Superior temporal gyrus (tissue), 1 donor: ENCODE measurements at regions not wholly inside any gene's neighbourhood (a gene's known extent, or its start where the extent isn't known, plus 50 kb on each side); places are given as distances from the start of the nearest gene placed in this dataset.
"Not testable (repeated sequence)": the region's sequence is repeated elsewhere in the genome, so short reads cannot be mapped to it uniquely, and the experiment has no call there.

Experiments used
- DNase-seq: peaks from one replicate; pipeline ENCODE4 v3.0.0-alpha.2; 2016; ENCODE audit errors: extremely low spot score

DNA sequence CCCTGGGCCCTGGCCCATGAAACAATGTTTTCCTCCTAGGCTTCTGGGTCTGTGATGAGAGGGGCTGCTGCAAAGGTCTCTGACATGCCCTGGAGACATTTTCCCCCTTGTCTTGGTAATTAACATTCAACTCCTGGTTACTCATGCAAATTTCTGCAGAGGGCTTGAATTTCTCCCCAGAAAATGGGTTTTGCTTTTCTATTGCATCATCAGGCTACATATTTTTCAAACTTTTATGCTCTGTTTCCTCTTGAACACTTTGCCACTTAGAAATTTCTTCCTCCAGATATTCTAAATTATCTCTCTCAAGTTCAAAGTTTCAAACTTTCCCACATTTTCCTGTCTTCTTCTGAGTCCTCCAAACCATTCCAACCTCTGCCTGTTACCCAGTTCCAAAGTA, 98.2 kb upstream of the TCF21 start:
- DNase-seq: not testable (repeated sequence)

DNA sequence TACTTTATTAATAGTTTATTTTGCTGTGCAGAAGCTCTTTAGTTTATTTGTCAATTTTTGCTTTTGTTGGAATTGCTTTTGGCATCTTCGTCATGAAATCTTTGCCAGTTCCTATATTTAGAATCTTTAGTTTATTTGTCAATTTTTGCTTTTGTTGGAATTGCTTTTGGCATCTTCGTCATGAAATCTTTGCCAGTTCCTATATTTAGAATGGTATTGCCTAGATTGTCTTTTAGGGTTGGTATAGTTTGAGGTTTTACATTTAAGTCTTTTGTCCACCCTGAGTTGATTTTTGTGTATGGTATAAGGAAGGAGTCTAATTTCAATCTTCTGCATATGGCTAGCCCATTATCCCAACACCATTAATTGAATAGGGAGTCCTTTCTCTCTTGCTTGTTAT, 93.9 kb upstream of the TCF21 start:
- DNase-seq: not testable (repeated sequence)

DNA sequence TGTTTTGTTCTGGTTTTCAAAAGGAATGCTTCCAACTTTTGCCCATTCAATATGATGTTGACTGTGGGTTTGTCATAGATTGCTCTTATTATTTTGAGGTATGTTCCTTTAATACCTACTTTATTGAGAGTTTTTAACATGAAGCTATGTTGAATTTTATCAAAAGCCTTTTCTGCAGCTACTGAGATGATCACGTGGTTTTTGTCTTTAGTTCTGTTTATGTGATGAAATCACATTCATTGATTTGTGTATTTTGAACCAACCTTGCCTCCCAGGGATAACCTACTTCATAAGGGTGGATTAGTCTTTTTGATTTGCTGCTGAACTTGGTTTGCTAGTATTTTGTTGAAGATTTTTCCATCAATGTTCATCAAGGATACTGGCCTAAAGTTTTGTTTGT, 92.7 kb upstream of the TCF21 start:
- DNase-seq: no peak

DNA sequence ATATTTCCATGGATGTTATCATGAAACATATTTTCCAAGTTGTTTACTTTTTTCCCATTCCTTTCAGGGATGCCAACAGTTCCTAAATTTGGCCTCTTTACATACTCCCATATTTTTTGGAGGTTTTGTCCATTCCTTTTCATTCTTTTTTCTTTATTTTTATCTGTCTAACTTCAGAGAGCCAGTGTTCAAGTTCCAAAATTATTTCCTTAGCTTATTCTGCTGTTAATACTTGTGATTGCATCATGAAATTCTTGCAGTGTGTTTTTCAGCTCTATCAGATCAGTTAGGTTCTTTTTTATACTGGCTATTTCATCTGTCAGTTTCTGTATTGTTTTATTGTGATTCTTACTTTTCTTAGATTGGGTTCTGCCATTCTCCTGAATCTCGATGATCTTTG, 89.9 kb upstream of the TCF21 start:
- DNase-seq: no peak

DNA sequence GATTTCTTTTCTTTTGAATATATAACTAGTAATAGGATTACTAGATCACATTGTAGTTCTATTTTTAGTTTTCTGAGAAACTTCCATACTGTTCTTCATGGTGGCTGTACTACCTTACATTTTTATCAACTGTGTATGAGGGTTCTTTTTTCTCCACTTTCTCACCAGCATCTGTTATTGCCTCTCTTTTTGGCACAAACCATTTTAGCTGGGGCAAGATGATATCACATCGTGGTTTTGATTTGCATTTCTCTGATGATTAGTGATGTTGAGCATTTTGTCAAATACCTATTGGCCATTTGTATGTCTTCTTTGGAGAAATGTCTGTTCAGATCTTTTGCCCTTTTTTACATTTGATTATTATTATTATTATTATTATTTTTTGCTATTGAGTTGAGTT, 86.1 kb upstream of the TCF21 start:
- no peak for DNase-seq

DNA sequence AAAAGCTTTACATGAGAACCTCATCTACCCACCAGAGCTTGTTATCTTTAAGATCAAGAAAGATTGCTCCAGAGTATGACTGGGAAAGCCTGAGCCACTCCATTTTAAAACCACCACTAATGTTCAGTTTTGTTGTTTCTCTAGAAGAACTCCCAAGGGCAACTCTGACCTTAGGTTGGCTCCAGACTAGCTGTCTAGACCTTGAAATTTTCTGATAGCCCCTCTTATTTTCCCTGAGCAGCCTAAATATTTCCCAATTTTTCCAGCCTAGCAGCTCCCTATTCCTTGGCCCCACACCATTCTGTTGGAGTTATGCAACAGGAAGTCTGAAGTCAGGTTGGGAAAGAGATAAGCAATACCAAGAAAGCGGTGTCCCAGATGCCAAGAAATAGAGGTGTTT, 84.6 kb upstream of the TCF21 start:
- no peak for DNase-seq

DNA sequence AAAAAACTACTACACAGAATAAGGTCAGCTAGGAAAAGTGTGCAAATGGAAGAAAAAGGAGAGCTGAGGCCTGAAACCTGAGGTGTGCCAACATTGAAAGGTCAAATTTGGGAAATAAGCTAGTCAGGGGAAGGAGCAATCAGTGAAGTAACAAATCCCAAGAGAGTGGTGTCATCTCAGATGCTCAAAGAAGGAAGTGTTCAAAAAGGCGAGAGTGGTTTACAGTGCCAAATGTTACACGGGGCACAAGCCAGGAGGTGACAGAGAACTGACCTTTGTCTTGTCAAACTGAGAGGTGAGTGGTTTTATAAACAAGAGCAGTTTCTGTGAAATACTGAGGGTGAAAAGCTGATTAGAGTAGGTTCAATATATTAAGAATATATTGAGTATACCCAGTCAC, 83.0 kb upstream of the TCF21 start:
- DNase-seq: no peak

DNA sequence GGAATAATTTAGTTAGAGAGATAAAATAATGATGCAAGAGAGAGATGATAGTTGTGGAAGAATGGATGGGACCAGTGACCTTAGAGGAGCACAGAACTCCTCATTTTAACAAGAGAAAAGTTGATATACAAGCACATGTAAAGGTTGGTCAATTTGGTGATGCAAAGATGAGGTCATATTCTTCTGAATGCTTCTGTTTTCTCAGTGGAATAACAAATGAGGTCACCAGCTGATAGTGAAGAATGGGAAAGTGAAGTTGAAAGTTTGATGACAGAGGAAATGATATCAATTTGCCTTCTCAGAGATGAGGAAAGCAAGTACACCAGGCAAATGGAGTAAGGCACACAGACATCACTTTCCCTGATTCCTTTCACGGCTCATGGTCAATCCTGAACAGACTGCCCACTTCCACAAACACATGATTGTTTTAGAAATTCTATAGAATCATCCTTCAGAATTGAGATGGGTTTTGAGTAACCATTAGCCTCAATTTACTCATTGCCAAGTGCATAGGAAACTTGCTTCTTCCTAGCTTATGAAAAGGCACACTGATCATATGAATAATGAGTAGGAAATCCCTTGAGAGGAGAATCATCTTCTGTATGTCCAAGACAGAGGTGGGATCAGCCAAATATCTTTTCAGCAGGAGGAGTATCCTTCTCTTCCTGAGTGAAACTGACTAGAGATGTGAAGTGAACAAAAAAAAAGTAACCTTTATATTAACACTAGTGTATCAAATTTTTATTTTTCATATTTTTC, 82.4 kb upstream of the TCF21 start:
- no peak for DNase-seq

DNA sequence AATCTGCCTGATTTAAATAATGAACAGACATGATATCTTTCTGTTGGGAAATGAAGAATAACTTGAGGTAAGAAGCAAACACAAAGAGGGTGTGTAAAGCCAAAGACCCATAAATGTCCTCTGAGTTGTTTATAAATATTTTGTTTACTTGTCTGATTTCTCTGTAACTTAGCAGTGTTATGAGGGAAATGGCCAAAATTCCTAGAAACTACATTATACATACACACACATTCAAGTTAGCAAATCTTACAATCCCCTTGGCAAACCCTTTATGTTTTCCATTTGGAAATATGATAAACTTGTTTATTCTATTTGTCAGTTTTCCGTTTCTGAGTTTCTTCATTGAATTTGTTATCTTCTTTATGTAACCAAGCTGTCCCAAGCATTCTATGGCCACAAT, 81.4 kb upstream of the TCF21 start:
- no peak for DNase-seq

DNA sequence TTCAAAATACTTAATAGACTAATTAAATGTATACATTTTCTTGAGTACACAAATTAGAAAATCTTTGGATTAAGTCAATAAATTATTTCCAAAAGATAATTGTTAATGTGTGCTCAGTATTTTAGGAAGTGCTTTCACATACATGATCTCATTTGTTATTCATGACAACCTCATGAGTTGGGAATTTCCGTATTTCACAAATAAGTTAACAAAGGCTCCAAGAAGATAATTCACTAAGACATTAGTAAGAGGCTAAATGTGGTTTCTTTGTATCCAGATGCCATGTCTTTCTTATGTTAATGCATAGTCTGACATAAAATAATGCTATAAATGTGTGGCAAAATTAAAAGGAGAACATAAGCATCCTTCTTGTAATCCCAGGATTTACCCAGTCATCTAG, 79.5 kb upstream of the TCF21 start:
- DNase-seq: no peak

DNA sequence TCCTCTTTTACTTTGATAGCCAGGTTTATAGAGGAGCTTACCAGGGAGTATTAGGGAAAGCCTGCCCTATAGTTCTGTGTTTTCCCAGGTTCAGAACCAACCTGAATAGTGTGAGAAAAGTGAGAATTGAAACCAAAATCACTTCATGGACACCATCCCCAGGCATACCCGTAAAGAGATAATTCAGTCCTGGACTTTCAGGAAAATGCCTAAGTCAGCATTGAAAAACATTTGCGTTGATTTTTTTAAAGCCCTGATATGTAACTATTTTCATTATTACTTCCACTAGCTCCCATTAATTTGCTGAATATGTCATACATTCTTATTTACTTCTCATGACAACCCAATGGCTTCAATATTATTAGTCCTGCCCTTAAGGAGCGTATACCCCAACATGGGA, 77.4 kb upstream of the TCF21 start:
- no peak for DNase-seq

DNA sequence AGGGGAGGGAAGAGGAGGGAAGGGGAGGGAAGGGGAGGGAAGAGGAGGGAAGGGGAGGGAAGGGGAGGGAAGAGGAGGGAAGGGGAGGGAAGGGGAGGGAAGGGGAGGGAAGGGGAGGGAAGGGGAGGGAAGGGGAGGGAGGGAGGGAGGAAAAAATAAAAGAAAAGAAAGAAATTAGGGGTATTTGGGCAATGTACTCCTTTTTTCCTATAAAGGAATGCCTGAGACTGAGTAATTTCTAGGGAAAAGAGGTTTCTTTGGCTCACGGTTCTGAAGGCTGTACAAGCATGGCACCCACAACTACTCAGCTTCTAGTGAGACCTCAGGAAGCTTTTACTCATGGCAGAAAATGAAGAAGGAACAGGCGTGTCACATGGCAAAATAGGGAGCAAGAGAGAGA, 76.5 kb upstream of the TCF21 start:
- not testable (repeated sequence) for DNase-seq

DNA sequence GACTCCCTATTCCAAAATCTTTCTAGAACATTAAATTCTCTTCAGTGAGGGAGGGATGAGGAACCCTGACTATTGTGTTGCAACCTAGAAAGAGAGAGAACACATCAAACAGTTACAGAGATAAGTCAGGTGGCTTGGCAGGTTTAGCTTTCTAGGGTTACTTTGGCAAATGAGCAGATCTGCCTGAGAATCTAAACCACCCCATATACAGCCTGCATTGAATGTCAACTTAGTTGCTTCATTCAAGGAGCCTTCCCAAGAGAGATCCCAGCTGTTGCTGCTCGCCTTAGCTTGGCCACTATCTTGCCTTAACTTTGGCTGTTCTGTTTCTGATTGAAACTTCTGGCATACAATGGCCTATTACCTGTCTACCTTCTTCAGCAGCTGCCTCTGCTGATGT, 74.7 kb upstream of the TCF21 start:
- DNase-seq: no peak

DNA sequence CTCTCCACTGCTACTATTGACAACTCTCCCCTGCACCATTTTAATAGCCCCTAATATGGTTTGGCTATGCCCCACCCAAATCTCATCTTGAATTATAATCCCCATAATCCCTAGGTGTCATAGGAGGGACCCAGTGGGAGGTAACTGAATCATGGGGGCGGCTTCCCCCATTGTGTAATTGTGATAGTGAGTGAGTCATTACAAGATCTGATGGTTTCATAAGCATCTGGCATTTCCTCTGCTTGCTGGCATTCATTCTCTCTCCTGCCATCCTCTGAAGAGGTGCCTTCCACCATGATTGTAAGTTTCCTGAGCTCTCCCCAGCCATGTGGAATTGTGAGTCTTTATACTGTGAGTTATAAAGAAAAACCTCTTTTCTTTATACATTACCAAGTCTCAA, 74.1 kb upstream of the TCF21 start:
- no peak for DNase-seq

DNA sequence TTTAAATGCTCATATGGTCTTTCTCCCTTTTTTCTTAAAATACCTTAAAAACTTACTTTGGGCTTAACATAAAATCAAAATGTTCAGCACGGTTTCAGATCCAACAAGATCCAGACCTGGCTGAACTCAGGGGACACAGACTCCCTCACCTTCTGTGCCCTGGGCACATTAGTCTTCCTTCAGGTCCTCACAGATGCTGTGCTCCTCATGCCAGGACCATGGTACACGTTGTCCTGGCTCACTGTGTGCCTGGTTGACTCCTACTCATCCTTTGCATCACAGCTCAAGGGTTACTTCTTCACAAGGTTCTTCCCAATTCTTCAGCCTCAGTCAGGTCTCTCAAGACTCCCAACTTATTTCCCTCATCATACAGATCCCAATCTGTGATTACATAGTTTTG, 73.6 kb upstream of the TCF21 start:
- DNase-seq: no peak

DNA sequence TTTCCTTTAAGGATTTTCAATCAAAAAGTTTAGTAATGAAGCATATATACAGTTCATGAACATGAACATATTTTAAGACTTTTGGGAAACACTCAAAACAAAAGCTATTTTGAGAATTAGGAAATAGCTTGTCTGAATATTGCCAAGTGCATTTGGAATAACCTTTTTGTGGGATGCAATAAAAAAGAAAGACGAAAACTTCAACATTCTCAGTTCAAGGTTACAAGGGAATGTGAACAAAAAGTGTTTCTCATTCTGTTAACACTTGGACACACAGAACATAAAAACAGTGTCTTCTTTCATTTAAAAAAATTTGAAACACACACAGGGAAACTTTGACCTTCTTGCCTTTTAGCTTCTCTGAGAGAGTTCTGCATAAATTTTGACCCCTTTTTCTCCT, 72.7 kb upstream of the TCF21 start:
- DNase-seq: no peak

DNA sequence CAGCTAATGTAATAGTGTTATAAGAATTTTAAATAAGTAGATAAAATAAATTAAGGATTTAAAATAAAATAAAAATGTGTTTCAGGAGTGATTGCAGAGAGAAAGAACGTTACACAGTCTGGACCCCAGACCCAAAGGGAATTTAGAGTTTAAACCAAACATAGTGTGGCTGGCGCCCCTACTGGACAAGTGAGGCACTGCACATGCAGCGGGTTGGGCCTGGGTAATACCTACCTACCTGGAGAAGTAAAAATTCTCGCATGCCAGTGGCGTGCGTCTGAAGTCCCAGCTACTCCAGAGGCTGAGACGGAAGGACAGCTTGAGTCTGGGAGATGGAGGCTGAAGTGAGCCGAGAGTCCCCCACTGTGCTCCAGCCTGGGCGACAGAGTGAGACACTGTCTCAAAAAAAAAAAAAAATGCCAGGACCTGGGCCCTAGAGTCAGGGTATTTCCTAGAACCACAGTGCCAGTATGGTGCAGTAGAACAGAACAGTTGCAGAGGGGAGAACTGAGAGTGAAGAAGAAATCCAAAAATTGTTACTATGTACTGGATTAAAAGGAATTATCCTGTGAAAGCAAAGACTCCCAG, 71.4 kb upstream of the TCF21 start:
- no peak for DNase-seq

DNA sequence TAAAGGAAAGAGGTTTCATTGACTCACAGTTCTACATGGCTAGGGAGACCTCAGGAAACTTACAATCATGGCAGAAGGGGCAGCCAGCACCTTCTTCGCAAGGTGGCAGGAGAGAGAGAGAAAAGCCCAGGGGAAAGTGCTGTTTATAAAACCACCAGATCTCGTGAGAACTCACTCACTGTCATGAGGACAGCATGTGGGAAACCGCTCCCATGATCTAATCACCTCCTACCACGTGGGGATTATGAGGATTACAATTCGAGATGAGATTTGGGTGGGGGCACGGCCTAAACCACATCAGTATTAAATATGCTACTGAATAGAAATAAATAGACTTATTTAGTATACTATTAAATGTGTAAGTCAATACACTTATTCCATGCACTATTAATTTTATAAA, 70.6 kb upstream of the TCF21 start:
- no peak for DNase-seq

DNA sequence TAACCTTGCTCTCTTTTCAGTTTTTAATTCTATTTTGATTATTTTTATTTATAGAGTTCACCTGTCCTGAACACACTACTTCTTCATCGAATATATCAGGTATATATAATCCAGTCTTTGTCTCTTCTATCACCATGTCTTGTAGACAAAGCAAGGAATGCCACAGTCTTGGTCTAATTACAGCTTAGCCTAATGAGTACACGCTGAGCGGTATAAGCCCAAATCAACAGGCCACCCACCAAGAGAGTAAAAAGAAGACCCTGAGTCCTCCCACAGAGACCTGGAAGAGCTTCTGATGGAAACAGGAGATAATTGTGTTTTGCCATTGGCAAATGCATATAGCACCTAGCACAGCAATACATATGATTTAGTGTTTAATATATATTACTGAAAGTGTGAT, 68.7 kb upstream of the TCF21 start:
- no peak for DNase-seq

DNA sequence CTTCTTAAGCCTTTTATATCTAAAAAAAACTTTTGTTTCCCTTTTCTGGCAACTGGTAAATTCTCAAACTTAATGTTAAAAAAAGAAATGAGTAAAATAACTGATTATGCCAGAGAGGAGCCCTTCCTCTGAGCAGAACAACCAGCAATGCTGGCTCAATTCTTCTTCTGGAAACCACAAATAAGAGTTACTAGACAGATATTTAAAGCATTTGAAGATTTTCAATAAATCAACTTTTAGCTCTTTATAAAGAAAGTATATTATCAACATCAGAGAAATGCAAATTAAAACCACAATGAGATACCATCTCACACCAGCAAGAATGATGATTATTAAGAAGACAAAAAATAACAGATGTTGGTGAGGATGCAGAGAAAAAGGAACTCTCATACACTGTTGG, 61.1 kb upstream of the TCF21 start:
- no peak for DNase-seq

DNA sequence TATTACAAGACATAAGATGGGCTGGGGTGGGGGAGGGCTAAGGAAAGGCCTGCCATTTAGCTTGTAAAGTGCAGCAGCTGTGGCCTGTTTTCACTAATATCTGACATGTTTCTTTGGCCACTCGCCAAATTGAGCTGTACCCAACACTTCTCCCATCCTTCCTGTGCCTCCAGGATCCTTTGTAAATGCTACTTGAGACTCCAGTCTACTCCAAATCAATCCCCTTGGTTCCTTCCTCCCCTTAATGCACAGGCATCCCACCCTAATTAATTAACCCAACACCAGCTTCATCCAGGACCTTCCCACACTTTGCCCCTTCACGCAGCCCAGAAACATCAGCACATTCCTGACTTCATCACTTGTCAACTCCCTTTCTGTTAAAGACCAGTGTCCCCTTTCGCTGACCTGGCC, 55.0 kb upstream of the TCF21 start:
- DNase-seq: no peak

DNA sequence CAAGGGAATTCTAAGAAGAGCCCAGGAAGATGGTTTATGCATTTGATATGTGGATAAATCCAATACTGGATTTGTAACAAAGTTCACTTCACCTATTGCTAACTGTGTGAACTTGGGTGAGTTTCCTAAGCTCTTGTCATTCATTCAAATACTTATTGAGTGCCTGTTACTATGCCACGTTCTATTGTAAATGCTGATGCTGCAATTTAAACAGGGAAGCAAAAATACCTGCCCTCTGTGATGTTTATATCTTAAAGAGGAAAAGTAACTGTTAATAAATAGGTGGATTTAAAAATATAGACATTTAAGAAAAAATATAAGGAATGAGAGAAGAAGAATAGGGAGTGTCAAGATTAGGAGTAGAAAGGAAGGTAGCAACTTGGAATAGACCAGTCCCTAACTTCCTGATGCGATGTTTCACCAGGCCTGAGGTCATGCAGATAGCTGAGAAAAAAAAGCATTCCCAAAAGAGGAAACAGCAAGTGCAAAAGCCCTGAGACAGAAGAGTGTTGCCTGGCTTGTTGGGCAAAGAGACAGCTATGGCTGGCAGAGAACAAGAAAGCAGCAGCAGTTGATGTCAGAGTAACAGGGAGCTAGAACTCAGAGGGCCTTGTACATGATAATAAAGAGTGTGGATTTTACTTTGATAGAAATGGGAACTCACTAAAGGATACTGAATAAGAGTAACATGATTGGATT, 54.3 kb upstream of the TCF21 start:
- no peak for DNase-seq

DNA sequence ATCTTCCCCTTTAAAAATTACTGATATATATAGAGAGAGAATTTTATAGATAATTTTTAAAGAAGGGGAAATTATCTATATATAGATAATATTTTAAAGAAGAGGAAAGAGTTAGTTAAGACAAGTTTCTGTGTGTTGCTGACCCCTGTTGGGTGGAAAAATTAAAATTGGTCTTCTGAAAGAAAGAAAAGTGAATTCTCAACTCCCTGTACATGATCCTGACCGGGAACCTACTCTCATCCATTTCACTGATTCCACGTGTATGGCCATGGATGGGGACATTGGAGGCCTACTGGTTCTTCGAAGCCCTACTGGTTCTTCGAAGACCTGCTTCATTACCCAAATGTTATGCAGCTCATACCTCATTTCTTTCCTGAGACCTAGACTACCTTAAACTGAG, 53.0 kb upstream of the TCF21 start:
- DNase-seq: no peak
